Fibroblast of lung (primary cell): ENCODE measurements at regions not wholly inside any gene's neighbourhood (a gene's known extent, or its start where the extent isn't known, plus 50 kb on each side); places are given as distances from the start of the nearest gene placed in this dataset.

Experiments used
- DNase-seq, 2 donors: peaks; one replicate each; pipeline versions ENCODE4 v3.0.0 to v3.0.0-alpha.2; 2010; ENCODE audit warnings: low read depth in 2 of 2
- H2AFZ ChIP-seq: 2 replicates; pipeline ENCODE4 v1.5.1; 2012; ENCODE audit warnings: low read length, control low read depth, inconsistent platforms
- H3K27ac ChIP-seq: 2 replicates; pipeline ENCODE4 v1.5.1; 2011; ENCODE audit warnings: low read length, control low read depth; ENCODE audit not compliant: insufficient read depth
- H3K27me3 ChIP-seq: 2 replicates; pipeline ENCODE4 v1.5.1; 2011; ENCODE audit warnings: mild to moderate bottlenecking, low read length; ENCODE audit not compliant: control insufficient read depth, insufficient read depth
- H3K36me3 ChIP-seq: 2 replicates; pipeline ENCODE4 v1.5.1; 2011; ENCODE audit warnings: low read length; ENCODE audit not compliant: control insufficient read depth, insufficient read depth
- H3K4me1 ChIP-seq: 2 replicates; pipeline ENCODE4 v1.5.1; 2011; ENCODE audit warnings: low read length; ENCODE audit not compliant: control insufficient read depth, insufficient read depth; ENCODE audit errors: extremely low read depth
- H3K4me2 ChIP-seq: 2 replicates; pipeline ENCODE4 v1.5.1; 2011; ENCODE audit warnings: low read length, control low read depth; ENCODE audit not compliant: insufficient read depth; ENCODE audit errors: extremely low read depth
- H3K4me3 ChIP-seq, 4 experiments: fragments of 200-600 bp in 1 of 4; sonication (generic) in 1 of 4; replicated peaks in 1 of 4; 2 replicates each; pipeline ENCODE4 v1.5.1; 2011 to 2016; ENCODE audit warnings: low read length in 4 of 4, low read depth in 3 of 4, mild to moderate bottlenecking in 3 of 4, control low read depth in 2 of 4, inconsistent platforms in 1 of 4, mixed read lengths in 1 of 4; ENCODE audit not compliant: insufficient read depth in 1 of 4; ENCODE audit errors: control extremely low read depth in 1 of 4
- H3K79me2 ChIP-seq: 2 replicates; pipeline ENCODE4 v1.5.1; 2012; ENCODE audit warnings: mild to moderate bottlenecking, low read length, inconsistent platforms; ENCODE audit not compliant: control insufficient read depth, insufficient read depth
- H3K9ac ChIP-seq: 2 replicates; pipeline ENCODE4 v1.5.1; 2011; ENCODE audit warnings: mild to moderate bottlenecking, low read length, control low read depth; ENCODE audit not compliant: insufficient read depth
- H3K9me3 ChIP-seq: 2 replicates; pipeline ENCODE4 v1.5.1; 2012; ENCODE audit warnings: low read depth, low read length; ENCODE audit not compliant: control insufficient read depth, insufficient read depth
- H4K20me1 ChIP-seq: 2 replicates; pipeline ENCODE4 v1.5.1; 2011; ENCODE audit warnings: low read length; ENCODE audit not compliant: control insufficient read depth, insufficient read depth; ENCODE audit errors: extremely low read depth
- EZH2 ChIP-seq: IDR thresholded peaks from 2 replicates; pipeline ENCODE4 v1.5.1; 2012; ENCODE audit warnings: low read length, control low read depth, mild to moderate bottlenecking; ENCODE audit errors: missing control alignments
- TF ChIP-seq, protein P1 (sequence below), 2 donors: IDR thresholded peaks in 1 of 2; conservative IDR thresholded peaks in 1 of 2; 1 replicate in 1 of 2; 2 replicates in 1 of 2; pipeline ENCODE4 v1.5.1; 2011 to 2012; ENCODE audit warnings: low read length in 2 of 2, control low read depth in 1 of 2, inconsistent platforms in 1 of 2, low read depth in 1 of 2, mild to moderate bottlenecking in 1 of 2

DNA sequence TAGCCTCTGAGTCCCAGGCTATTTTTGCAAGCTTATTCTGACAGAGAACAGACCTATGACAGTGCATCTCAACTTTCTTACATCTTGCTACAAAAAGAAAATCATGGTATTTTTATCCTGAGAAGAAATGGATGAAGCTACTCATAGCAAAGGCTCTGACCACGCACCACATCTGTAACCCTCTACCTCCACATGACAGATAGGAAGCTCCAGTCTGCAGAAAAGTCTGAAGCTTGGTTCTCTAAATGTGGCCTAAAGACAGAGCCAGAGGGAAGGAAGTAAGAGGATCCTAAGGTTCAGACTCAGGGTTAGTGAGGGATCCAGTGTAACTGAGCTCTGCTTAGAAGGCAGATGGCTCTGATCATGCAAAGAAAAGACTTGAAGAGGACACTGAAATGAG, 58.4 kb upstream of the ABCB5 start:
- H4K20me1 ChIP-seq, result no peaks in the 10 kb centered on the region
- H3K27ac ChIP-seq, result no peak overlapping the region
- no peaks in the 10 kb centered on the region for H3K4me1 ChIP-seq
- no peak overlapping the region for H3K4me2 ChIP-seq
- TF ChIP-seq, protein P1, sequence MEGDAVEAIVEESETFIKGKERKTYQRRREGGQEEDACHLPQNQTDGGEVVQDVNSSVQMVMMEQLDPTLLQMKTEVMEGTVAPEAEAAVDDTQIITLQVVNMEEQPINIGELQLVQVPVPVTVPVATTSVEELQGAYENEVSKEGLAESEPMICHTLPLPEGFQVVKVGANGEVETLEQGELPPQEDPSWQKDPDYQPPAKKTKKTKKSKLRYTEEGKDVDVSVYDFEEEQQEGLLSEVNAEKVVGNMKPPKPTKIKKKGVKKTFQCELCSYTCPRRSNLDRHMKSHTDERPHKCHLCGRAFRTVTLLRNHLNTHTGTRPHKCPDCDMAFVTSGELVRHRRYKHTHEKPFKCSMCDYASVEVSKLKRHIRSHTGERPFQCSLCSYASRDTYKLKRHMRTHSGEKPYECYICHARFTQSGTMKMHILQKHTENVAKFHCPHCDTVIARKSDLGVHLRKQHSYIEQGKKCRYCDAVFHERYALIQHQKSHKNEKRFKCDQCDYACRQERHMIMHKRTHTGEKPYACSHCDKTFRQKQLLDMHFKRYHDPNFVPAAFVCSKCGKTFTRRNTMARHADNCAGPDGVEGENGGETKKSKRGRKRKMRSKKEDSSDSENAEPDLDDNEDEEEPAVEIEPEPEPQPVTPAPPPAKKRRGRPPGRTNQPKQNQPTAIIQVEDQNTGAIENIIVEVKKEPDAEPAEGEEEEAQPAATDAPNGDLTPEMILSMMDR (conservative IDR thresholded peaks at IDR 0.05 in 1 of 2, IDR thresholded peaks at IDR 0.05 in 1 of 2; ENCODE audit: low read depth in 1 of 2, low read length in 2 of 2), result no peak
- TF ChIP-seq EZH2, result no peak
- no peak overlapping the region for H3K9ac ChIP-seq
- DNase-seq, result no peak
- no peaks in the 10 kb centered on the region for H3K36me3 ChIP-seq
- no peaks in the 10 kb centered on the region for H3K27me3 ChIP-seq
- no peak overlapping the region for H3K4me3 ChIP-seq
- no peaks in the 10 kb centered on the region for H3K9me3 ChIP-seq
- H2AFZ ChIP-seq, result no peak overlapping the region
- no peaks in the 10 kb centered on the region for H3K79me2 ChIP-seq

DNA sequence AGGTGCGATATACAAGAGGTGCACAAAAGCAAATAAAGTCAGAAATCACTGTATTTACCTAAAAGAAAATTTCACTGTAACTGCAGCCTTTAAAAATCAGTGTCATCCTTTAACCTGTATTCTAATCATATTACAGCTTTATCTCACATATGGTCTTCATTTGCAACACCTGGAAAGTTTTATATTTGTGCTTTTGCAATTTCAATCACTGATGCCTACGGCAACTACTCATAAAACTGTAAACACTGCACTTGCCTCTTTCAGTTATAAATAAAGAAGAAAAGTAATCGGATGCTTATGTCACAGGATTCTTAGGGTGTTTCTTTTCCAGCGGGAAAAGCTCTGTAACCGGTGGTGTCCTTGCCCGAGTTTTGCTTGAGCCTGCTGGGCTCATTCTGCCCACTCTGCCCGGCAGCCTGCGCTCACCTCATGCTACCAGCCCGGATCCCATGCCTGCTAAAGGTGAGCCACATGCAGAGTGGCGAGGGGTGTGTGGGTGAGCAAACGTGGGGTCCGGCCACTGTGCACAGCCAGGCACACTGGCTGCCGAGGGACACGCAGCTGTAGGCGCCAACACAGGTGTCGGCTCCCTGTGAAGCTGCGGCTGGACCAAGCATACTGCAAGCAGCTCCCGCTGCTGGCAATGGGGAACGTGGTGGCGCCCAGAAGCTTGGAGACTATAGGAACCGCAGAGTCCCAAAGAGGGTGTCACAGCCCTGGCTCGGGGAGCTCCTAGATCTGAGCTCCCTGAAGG, 56.3 kb upstream of the ABCB5 start:
- TF ChIP-seq EZH2, result no peak
- TF ChIP-seq, protein P1 (conservative IDR thresholded peaks at IDR 0.05 in 1 of 2, IDR thresholded peaks at IDR 0.05 in 1 of 2; ENCODE audit: low read depth in 1 of 2, low read length in 2 of 2), result no peak
- no peak for DNase-seq
- Histone ChIP-seq H3K4me2 (no peak overlapping the region), H3K4me1 (no peaks in the 10 kb centered on the region), H4K20me1 (no peaks in the 10 kb centered on the region), H3K27ac (no peak overlapping the region), H3K79me2 (no peaks in the 10 kb centered on the region), H3K36me3 (no peaks in the 10 kb centered on the region), H3K4me3 (no peak overlapping the region), H3K27me3 (no peaks in the 10 kb centered on the region), H3K9me3 (no peaks in the 10 kb centered on the region), H2AFZ (no peak overlapping the region), H3K9ac (no peak overlapping the region)

DNA sequence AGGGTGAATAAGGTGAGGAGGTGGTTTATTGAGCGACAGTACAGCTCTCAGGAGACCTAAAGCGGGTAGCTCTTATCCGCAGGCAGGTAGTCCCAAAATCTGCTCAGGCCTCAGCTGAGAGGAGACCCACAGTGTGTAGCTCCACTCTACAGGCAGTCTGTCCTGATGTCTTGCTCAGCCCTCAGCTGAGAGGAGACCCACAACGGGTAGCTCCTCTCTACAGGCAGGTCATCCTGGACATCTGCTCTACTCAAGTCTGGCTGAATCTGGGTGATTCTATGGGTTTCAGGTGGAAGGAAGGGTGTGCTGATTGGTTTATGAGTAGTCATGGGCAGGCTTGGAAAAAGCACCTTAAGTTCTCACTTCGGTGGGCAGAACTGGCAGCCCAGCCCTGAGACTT, 55.6 kb upstream of the ABCB5 start:
- no peak for DNase-seq
- H3K9me3 ChIP-seq, result no peaks in the 10 kb centered on the region
- no peaks in the 10 kb centered on the region for H4K20me1 ChIP-seq
- H3K4me2 ChIP-seq, result no peak overlapping the region
- H3K27me3 ChIP-seq, result no peaks in the 10 kb centered on the region
- no peaks in the 10 kb centered on the region for H3K36me3 ChIP-seq
- no peak overlapping the region for H3K9ac ChIP-seq
- H2AFZ ChIP-seq, result no peak overlapping the region
- H3K27ac ChIP-seq, result no peak overlapping the region
- H3K79me2 ChIP-seq, result no peaks in the 10 kb centered on the region
- TF ChIP-seq, protein P1 (conservative IDR thresholded peaks at IDR 0.05 in 1 of 2, IDR thresholded peaks at IDR 0.05 in 1 of 2; ENCODE audit: low read depth in 1 of 2, low read length in 2 of 2), result no peak
- TF ChIP-seq EZH2, result no peak
- no peak overlapping the region for H3K4me3 ChIP-seq
- no peaks in the 10 kb centered on the region for H3K4me1 ChIP-seq
